ENCODE measurements at regions not wholly inside any gene's neighbourhood (a gene's known extent, or its start where the extent isn't known, plus 50 kb on each side); places are given as distances from the start of the nearest gene placed in this dataset.

- TF ChIP-seq POLR2AphosphoS5 (IDR thresholded peaks at IDR 0.05) (no peak), CTCF (IDR thresholded peaks at IDR 0.05) (no peak), POLR2A (IDR thresholded peaks at IDR 0.05) (no peak)
Measured at GRCh38 chr7:27316311-27316710, 73.7 kb downstream of the EVX1 start.
